NCI-H128 (cell line): ENCODE measurements at regions not wholly inside any gene's neighbourhood (a gene's known extent, or its start where the extent isn't known, plus 50 kb on each side); places are given as distances from the start of the nearest gene placed in this dataset.

Source experiments
- DNase-seq: peaks from one replicate; lab custom pipeline; 2025; ENCODE audit not compliant: unreplicated experiment; lab: John Stamatoyannopoulos, UW

DNA sequence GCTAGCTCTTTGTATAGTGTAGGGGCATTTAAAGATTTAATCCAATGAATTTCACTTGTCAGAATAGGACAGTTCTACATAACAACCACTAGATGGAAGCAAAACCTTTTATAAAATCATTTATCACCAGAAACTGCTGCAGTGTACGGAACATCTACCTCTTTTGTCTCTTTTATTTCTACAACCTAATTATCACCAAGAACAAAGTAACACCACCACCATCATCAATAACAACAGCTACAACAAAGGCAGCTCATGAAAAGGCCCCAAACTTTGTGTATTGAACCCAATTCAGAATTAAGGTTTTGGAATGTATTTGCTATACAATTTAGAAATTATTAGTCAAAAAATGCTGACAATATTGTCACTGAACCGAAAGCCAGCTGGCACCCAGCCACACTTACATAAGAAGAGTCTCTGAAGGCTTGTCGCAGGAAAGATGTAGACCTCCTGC, 260.9 kb upstream of the RPS6KA3 start:
- DNase-seq = peak; percentile 39

DNA sequence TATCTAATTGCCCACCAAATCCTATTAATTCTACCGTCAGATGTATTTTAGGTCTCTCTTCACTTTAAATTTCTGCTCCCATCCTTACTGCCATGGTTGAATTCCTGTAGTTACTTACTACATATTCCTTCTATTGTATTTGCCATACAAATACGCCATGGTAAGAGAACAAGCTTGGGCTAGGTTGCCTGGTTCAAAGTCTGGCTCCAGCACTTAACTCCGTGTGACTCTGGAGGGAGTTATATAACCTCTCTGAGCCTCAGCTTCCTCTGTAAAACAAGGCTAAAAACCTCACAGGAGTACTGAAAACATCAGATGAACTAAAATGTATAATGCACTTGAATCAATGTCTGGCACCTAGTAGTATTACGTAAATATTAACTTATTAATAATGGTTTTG, 260.3 kb upstream of the RPS6KA3 start:
- DNase-seq = no peak

DNA sequence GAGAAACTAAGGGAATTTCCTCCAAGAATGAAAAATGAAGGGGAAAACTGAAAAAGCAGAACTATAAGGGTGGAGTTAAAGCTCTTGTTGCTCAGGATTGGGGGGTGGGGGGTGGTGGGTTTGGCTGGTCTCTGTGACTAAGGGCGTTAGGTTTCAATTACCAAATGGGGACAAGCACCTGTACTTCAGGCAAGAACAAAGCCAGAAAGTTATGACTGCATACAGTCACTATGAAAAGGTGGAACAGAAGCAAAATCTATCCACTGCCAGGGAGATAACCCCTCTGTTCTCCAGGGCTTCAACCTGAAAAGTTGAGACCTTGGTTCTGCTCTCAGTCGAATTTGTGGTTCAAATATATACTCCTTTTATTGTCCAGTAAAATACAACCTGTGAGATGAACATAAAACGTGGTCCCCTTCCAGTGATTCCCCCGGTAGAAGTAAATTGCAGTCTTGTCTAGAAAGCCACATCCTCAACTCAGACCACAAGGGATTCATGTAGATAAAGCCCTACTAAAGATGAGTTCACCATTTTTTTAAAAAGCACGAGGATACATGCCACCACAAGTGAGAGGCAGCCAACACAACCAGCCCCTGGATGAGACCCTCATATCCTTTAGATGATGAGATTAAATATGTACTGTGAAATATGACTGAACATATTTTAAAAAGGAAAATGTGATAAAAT, 257.1 kb upstream of the RPS6KA3 start:
- no peak for DNase-seq

DNA sequence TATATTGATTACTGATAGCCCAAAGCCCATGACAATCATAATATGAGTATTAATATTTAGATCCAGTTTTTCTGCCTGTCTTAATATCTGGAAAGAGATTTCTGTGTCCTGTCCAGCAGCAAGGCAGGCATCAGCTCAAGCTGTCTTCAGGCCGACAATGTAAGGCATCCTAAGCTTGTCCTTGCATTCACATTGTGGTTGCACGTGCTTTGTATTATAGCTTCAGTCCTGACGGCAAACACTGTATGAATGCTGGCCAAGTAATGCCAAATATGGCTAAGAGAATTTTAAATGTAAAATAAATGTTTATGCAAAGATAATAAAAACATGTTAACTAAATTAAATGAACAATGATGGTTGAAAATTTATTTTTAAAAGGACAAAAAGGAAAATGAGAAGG, 255.7 kb upstream of the RPS6KA3 start:
- DNase-seq = no peak

DNA sequence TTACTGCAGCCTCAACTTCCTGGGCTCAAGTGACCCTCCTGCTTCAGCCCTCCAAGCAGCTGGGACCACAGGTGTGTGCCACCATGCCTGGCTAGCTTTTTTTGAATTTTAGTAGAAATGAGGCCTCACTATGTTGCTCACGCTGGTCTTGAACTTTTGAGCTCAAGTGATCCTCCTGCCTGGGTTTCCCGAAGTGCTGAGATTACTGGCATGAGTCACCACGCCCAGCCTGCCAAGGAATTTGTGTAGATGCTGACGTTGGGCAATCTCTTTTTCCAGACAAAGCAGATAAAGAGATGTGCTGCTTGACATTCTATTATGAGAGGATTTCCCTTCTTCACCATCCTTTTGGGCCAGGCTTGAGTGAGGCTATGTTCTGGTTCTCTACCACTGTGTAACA, 254.5 kb upstream of the RPS6KA3 start:
- no peak for DNase-seq

DNA sequence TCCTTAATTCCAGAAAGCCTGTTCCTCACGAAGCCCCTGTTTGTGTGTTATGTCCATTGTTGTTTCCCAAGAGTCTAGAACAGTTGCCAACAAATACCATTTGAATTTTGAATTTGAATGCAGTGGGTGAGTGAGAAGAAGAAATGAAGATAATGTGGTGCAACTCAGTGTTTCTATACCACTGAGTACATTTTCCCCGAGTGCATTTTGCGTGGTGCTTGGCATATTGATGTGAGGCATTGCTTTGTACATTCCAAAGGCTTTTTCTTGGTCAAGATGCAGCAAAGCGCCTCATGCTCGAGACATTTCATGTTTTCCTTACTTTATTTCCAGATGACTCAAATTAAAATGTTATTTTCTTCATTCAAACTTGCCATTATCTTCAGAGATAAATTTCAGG, 253.1 kb upstream of the RPS6KA3 start:
- DNase-seq = no peak

DNA sequence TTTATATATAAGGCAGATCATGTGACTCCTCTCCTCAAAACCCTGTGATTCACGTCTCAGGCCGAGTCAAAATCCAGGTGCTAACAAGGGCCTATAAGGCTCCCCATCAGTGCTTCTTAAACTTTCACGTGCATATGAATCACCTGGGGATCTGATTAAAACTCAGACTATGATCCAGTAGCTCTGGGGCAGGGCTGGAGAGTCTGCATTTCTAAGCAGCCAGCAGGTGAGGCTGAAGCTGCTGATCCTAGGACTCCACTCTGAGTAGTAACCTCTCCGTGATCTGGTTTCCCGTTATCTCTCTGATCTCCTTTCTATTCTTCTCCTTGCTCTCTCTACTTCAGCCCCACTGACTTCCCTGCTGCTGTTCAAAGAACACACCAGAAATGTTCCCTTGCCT, 252.4 kb upstream of the RPS6KA3 start:
- DNase-seq = no peak

DNA sequence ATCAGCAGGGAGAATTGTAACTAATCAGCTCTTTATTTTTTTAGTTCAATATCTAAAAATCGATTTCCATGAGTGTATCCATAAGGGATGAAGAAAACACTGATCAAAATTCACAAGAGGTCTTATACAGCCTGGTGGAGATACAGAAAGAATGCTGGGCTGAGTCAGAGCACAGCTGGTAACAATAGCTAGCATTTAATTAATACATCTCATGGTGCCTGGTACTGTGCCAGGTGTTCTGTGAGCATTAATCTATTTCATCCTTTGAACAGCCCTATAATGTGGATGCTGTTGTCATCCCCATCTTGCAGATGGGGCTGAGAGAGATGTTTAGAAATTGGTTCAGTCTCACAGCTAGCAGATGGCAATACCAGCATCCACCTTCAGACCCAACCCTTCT, 250.9 kb upstream of the RPS6KA3 start:
- DNase-seq = no peak

DNA sequence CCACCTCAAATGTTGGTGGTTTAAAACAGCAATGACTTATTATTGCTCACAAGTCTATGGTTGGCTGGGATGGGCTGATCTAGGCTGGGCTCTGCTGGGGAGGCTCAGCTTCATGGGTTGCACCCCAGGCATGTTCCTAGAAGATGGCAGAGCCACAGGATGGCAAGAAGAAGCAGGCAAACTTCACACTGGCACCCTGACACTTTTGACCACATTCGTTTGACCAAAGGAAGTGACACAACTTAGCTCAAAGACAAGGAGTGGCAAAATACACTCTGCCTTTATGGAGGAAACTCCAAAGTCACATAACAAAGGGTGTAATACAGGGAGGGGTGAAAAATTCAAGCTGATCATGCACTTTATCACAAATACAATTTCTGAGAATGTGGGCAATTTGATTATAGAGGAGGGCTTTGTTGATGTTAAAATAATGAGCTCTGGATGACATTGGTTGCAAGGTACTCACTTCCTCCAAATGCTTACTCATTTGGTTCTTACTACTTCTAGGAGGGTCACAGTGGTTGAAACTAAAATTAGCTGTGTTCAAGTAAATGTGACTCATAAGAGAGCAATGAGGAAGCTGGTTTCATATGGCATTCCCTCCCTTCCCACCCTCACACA, 249.2 kb upstream of the RPS6KA3 start:
- DNase-seq = no peak

DNA sequence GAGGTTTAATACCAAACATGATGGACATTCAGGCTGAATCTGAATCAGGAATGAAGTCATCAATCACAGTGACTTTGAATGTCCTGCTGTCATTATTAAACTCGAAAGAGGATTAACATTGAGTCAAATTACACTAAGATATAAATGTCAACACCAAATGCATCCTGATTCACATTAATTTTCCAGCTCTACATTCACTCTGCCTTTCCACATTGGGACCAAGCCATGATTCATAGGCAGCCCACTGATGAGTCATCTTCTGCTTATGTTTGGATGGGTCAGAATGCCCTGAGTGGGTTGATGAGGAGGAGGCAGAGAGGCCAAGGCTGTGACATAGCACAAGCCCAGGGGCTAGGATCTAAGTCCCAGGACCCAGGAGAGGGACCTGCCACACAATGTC, 247.6 kb upstream of the RPS6KA3 start:
- DNase-seq = no peak

DNA sequence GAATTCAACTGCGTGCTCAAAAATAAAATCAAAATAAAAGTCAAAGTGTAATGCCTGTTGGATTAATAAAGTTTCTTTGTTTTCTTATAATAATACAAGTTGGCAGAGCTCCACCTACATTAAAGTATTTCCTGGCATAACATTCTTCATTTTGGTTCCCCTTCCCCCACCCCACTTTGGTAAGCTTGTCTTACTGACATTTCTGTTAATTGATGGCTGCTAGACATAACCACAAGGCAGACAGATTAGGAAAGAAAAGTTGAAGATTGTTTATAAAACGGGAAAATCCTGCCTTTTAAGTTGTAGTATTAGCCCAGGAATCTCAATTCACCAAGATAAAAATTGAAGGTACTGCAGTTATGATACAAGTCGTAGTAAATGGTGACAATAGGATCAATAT, 246.5 kb upstream of the RPS6KA3 start:
- DNase-seq = no peak

DNA sequence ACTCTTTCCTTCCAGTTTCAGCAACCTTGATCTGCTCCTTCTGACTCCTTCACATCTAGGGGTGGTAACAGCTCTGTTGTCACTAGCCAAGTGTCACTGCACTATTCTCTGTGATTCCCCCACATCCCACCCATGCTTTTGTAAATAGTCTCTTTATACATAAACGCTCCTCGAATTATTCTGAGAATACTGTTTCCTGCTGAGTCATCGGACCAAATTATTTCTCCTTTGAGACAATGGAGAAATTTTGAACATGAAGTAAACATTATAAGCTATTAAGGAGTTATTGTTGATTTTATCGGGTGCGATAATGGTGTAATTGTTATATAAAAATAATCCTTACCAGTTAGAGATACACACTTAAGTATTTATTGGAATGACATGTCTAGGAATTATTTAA, 245.1 kb upstream of the RPS6KA3 start:
- DNase-seq = no peak

DNA sequence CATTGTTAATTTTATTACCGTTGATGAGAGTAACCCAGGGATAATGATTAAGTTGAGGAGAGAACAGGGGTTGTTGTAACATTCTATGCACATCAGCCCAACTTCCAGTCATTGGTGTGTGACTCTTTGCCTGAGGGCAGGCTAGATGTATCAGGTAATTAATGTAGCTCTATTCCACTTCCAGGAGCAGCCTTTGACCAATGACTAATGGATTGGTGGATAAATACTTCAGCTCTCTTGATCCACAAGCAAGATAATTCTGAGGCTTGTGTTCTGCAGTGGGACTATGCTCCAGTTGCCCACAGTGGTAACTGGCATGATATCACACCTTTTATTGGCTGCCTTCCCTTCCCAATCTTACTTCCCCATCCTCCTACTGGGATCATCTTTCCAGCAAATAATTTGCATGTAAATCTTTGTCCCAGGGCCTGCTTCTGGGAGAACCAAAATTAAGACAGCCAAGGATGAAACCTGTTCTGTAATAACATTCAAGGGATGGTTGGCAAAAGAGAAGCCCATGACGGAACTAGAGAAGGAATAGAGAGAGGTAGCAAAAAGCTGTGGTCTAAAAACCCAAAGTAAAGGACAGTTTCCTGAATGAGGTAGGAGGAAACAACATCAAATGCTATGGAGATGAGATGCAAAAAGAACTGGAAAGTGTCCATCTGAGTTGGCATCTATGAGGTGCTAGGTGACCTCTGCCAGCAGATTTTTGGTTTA, 241.4 kb upstream of the RPS6KA3 start:
- no peak for DNase-seq

DNA sequence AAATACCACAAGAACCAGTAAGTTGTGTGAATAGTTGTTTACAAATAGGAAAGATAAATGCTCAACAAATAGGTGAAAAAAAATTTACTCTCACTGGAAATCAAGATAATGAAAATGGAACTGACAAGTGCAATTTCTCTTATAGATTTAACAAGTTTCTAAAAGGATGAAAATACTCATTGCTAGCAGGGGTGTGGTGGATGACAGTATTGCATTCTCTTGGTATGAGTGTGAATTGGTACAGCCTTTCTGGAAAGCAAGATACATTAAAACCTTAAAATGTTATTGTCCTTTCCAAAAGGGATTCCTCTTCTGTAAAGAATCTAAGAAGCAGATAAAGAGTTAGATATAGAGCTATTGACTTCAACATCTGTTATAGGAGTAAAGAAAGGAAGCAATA, 240.0 kb upstream of the RPS6KA3 start:
- DNase-seq = no peak

DNA sequence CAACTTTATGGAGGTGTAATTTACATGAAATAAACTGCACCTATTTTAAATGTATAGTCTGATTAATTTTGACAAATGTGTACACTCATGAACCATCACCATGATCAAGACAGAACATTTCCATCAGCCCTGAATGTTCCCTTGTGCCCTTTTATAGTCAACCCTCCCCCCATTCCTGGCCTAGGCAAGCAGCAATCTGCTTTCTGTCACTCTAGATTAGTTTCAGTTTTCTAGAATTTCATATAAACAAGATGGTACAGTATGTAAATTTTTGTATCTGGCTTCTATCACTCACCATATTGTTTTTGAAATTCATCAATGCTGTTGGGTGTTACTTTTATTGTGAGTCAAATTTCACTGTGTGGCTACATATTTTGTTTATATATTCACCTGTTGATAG, 234.2 kb upstream of the RPS6KA3 start:
- no peak for DNase-seq

DNA sequence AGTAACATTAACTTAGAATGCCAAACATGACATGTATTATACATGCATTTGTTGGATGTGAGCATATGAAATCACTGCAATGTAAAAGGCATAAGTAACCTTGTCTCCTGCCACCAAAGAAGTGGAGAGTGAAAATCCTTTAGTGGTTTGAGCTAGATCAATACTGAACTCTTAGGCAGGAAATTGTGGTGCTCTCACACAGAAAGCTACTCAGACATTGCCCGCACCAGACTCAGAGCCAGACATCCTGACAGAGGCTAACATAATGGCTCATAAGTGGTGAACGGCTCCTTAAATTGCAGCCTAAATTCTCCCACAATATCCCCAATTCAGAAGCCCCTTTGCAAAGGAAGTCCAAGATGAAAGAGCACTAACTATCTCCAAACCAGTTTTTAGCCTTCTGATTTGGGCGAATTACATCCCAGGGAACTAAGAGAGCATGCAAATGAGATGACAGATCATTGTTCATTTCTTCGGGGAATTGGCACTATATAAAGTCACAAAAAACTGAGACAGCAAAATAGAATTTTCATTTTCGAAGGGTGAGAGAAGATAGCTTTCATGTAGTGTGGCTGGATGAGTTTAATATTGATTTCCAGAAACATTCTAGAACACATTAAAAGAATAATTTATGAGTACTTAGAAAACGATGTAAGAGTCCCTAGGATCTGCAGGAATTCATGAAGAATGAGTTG, 233.6 kb upstream of the RPS6KA3 start:
- no peak for DNase-seq

DNA sequence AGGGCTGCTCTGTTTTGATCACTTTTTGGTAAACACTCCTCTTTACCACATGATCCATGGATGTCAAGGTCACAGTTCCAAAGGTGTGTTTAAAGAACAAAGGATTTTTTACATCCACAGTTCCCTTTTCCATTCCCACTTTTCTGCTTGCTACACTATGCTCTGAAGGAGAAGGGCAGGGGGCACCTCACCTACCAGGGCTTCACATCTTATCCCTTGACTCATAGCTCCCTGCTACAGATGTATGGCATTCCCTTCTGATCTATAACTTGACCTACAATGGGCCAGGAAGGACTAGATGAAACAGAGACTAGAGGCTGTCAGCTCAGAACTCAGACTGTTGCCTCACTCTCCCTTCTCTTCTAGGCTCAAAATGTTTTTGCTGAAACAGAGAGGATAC, 233.1 kb upstream of the RPS6KA3 start:
- no peak for DNase-seq

DNA sequence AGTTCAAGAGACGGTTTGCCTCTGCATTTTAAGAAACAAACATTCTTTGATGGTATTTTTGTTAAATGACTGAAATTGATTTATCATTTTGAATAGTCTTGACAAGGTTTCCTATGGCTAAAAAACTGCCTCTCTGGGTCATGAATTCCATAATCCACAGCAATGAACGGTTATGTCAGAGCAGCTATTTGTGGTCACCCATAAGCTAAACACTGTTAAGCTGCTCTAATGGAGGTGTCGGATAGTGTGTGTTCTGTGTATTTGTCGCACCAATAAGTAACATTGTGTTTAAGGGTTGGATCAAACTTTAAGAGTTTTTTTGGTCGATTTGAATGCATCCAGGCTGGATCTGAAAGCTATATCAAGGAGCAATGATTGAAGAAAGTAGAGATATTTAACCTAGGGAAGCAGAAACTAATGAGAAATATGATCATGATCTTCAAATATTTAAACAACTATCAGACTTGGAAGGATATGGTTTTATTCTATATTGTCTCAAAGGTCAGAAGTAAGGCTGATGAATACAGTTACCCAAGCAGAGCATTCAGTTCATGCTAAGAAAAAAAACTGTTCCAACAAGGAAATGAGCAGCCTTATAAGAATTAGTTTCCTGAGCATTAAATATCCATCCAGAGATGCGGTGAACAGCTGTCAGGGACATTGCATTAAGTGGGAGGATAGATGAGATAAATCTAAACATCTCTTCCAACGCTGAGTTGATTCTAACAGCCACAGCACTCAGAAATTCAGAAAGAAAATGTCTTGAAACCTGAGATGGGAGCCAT, 232.3 kb upstream of the RPS6KA3 start:
- no peak for DNase-seq

DNA sequence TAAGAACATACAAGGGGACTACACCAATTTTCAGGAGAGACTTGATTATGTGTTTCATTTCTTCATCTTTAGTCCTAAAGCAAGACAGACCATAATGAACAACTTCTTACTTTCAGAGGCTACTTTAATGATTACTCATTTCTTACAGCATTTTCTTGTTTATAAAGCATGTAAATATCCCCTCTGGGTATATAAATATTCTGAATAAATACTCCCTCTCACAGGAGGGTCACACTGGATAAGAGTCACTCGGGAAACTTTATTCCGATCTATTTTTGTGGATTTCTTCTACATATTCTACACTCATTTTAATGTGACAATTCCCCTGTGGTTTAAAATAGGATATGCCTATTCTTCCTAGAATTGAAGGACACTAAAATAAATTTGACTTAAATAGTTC, 228.9 kb upstream of the RPS6KA3 start:
- no peak for DNase-seq

DNA sequence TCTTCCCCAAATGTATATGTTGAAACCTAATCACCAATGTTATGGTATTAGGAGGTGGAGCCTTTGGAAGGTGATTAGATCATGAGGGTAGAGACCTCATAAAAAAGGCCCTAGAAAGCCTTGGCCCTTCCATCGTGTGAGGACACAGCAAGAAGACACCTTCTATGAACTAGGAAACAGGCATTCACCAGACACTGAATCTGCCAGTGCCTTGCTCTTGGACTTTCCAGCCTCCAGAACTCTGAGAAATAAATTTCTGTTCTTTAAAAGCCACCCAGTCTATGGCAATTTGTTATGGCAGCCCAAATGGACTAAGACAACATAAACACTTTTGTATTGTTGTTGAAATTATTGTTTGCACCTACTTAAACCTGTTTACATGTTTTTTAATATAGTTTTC, 221.8 kb upstream of the RPS6KA3 start:
- DNase-seq = no peak

DNA sequence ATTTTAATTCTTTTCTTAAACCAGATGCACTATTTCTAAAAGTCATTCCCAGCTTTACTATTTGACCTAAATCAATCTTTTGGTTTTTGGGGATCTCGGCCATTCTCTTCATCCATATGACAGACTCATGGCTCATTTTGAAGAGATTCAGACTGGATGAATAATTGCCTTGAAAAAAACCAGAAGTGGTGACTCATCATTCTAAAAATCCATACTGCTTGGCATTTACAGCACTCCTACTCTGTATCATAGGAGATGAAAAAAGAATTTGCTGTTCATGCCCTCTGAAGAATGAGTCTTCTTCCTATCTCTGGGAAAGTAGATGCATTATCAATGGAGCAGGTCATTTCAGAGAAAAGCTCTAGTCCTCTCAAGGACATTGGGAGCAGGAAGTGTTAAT, 220.5 kb upstream of the RPS6KA3 start:
- DNase-seq = no peak
